Adrenal gland (tissue), 9 donors: ENCODE measurements at regions not wholly inside any gene's neighbourhood (a gene's known extent, or its start where the extent isn't known, plus 50 kb on each side); places are given as distances from the start of the nearest gene placed in this dataset.
"Not testable (repeated sequence)": the region's sequence is repeated elsewhere in the genome, so short reads cannot be mapped to it uniquely, and the experiment has no call there.

ENCODE experiments used
- DNase-seq, 7 donors: peaks; one replicate each; pipeline ENCODE4 v3.0.0-alpha.2; 2019 to 2020
- H3K27ac ChIP-seq, 5 donors: fragments of 200-600 bp; sonication (generic) in 4 of 5; 1 replicate in 3 of 5; 2 replicates in 2 of 5; pipeline versions ENCODE4 v1.5.1 to v1.8.0; 2016 to 2020; ENCODE audit warnings: mild to moderate bottlenecking in 1 of 5
- H3K27me3 ChIP-seq: fragments of 200-600 bp; 2 replicates; pipeline ENCODE4 v1.8.0; 2021
- H3K36me3 ChIP-seq, 2 donors: fragments of 200-600 bp; replicated peaks in 1 of 2; 1 replicate in 1 of 2; 2 replicates in 1 of 2; pipeline versions ENCODE4 v1.5.1 to v1.8.0; 2018 to 2022
- H3K4me1 ChIP-seq, 2 donors: fragments of 200-600 bp; replicated peaks in 1 of 2; 1 replicate in 1 of 2; 2 replicates in 1 of 2; pipeline versions ENCODE4 v1.5.1 to v1.8.0; 2018 to 2021
- H3K4me3 ChIP-seq, 4 donors: fragments of 200-600 bp; sonication (generic) in 3 of 4; one replicate each; pipeline ENCODE4 v1.5.1; 2016 to 2018
- H3K9me3 ChIP-seq, 3 donors: fragments of 200-600 bp; sonication (generic) in 1 of 3; replicated peaks in 1 of 3; 1 replicate in 2 of 3; 2 replicates in 1 of 3; pipeline versions ENCODE4 v1.5.1 to v1.8.0; 2016 to 2021
- POLR2A ChIP-seq, 2 donors: fragments of 450-650 bp; IDR thresholded peaks; one replicate each; pipeline ENCODE4 v1.6.1; 2017; ENCODE audit warnings: antibody characterized with exemption in 2 of 2, mild to moderate bottlenecking in 2 of 2, moderate library complexity in 1 of 2
- WGBS, 4 donors: extraction: QIAGEN DNeasy Blood & Tissue Kit in 2 of 4; methylation state at CpG; one replicate each; pipeline versions ENCODE4 v1.1.5 to v1.1.7; 2013 to 2017; 5-methylcytosine and 5-hydroxymethylcytosine counted together
- intact Hi-C, 2 donors: fragments of 100-400 bp; cut with DNase I; formaldehyde crosslinking; loops; one replicate each; pipeline versions ENCODE4 v1.14.1 to v1.15.0; 2022 to 2023
- TF ChIP-seq, protein P1 (sequence below), 6 experiments: fragments of 450-650 bp in 4 of 6; fragments of 200-600 bp in 2 of 6; sonication (generic) in 1 of 6; IDR thresholded peaks; 1 replicate in 5 of 6; 2 replicates in 1 of 6; pipeline versions ENCODE4 v1.5.1 to v1.8.0; 2016 to 2021; ENCODE audit warnings: antibody characterized with exemption in 6 of 6, mild to moderate bottlenecking in 2 of 6, moderate library complexity in 1 of 6
- donor health status: healthy with polysubstance abuse.
- donor health status: Bipolar disorder and iron deficiency.
- donor health status: DM: yes; HTN: yes; CAD: no.
- donor health status: DM: no; HTN: no; CAD: no.
- donor health status: DM: no; HTN: no; CAD: no.

DNA sequence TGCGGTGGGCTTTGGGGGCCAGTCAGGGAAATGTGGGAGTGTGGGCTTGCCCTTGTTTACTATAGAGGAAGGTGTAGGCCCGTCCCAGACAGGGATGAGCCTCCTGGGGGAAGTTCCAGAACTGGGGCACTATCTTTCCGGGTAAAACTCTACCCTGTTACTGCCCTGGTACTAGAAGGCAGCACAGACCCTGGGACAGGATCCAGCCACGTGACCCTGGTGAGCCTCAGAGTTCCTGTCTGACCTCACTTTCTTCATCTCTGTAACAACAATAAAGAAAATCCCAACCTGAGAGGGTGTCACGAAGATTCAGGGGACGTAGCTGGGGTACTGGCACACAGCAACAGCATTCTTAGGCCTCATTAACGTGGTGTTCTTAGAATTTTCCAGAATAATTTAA, 239.6 kb upstream of the FOXF1 start:
- DNase-seq, result peak in 2 of 7 donors; percentile 4 to 19
- Histone ChIP-seq H3K27ac (no peak overlapping the region), H3K27me3 (peaks cover 7% of the 10 kb centered on the region), H3K4me3 (no peak overlapping the region), H3K4me1 (no peaks in the 10 kb centered on the region), H3K36me3 (no peaks in the 10 kb centered on the region), H3K9me3 (no peaks in the 10 kb centered on the region)
- WGBS, 4 donors, result 39 to 49% (median 45%) methylated on average over 5 to 7 of the region's 7 CpGs
- intact Hi-C loops, result no loop called here
- TF ChIP-seq, protein P1, sequence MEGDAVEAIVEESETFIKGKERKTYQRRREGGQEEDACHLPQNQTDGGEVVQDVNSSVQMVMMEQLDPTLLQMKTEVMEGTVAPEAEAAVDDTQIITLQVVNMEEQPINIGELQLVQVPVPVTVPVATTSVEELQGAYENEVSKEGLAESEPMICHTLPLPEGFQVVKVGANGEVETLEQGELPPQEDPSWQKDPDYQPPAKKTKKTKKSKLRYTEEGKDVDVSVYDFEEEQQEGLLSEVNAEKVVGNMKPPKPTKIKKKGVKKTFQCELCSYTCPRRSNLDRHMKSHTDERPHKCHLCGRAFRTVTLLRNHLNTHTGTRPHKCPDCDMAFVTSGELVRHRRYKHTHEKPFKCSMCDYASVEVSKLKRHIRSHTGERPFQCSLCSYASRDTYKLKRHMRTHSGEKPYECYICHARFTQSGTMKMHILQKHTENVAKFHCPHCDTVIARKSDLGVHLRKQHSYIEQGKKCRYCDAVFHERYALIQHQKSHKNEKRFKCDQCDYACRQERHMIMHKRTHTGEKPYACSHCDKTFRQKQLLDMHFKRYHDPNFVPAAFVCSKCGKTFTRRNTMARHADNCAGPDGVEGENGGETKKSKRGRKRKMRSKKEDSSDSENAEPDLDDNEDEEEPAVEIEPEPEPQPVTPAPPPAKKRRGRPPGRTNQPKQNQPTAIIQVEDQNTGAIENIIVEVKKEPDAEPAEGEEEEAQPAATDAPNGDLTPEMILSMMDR (IDR thresholded peaks at IDR 0.05), result no peak
- TF ChIP-seq POLR2A (IDR thresholded peaks at IDR 0.05), result no peak

GRCh38 chr16:86272744-86273143, 237.6 kb upstream of the FOXF1 start:
- H3K27me3 ChIP-seq, result peaks cover 7% of the 10 kb centered on the region

GRCh38 chr16:86277221-86277620, 233.1 kb upstream of the FOXF1 start:
- H3K4me1 ChIP-seq, result no peaks in the 10 kb centered on the region
- intact Hi-C loops, result no loop called here
- no peaks in the 10 kb centered on the region for H3K36me3 ChIP-seq
- TF ChIP-seq, protein P1 (IDR thresholded peaks at IDR 0.05), result no peak
- no peak for TF ChIP-seq POLR2A (IDR thresholded peaks at IDR 0.05)
- no peaks in the 10 kb centered on the region for H3K9me3 ChIP-seq
- WGBS, 4 donors, result 48 to 61% (median 53%) methylated on average over 3 of the region's 3 CpGs
- no peak overlapping the region for H3K27ac ChIP-seq
- H3K4me3 ChIP-seq, result no peak overlapping the region
- no peak for DNase-seq
- peaks cover 7% of the 10 kb centered on the region for H3K27me3 ChIP-seq

More at GRCh38 chr16:86272744-86273143, 237.6 kb upstream of the FOXF1 start:
- Histone ChIP-seq H3K4me3 (no peak overlapping the region), H3K27ac (no peak overlapping the region), H3K9me3 (no peaks in the 10 kb centered on the region), H3K4me1 (no peaks in the 10 kb centered on the region), H3K36me3 (no peaks in the 10 kb centered on the region)
- TF ChIP-seq, protein P1 (IDR thresholded peaks at IDR 0.05), result no peak
- TF ChIP-seq POLR2A (IDR thresholded peaks at IDR 0.05), result no peak
- no peak for DNase-seq
- intact Hi-C loops, result no loop called here
- WGBS, 4 donors, result 77 to 91% (median 78%) methylated on average over 1 of the region's 1 CpG

- H3K4me1 ChIP-seq, intact Hi-C loops, H3K9me3 ChIP-seq, H3K36me3 ChIP-seq, H3K4me3 ChIP-seq, H3K27ac ChIP-seq, H3K27me3 ChIP-seq, DNase-seq: not testable (repeated sequence)
- WGBS, 4 donors, result 40 to 83% (median 77%) methylated on average over 2 to 4 of the region's 4 CpGs
These were observed 232.5 kb upstream of the FOXF1 start for GRCh38 chr16:86277859-86278258.

DNA sequence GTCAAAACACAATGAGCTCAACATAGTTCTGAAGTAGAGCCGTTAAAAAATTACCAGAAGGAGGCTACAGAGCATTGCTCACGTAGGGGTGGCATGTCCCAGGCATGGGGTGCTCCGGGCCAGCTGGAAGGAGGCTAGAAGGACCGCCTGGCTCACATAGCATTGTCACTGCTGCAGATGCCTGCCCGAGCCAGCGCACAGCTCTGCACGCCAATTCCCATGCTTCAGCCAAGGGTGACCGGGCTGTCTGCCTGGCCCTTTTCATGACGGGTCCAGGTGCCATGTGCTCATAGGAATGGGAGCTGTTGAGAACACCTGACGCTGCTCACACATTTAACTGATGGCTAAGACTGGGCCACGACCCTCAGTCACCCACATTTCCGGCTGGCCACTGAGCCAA, 228.9 kb upstream of the FOXF1 start:
- Histone ChIP-seq H3K27ac (no peak overlapping the region), H3K4me1 (no peaks in the 10 kb centered on the region), H3K9me3 (no peaks in the 10 kb centered on the region), H3K4me3 (no peak overlapping the region), H3K27me3 (peaks cover 26% of the 10 kb centered on the region), H3K36me3 (no peaks in the 10 kb centered on the region)
- no peak for DNase-seq
- intact Hi-C loops, result no loop called here
- no peak for TF ChIP-seq POLR2A (IDR thresholded peaks at IDR 0.05)
- TF ChIP-seq, protein P1 (IDR thresholded peaks at IDR 0.05), result no peak
- 66 to 73% (median 71%) methylated on average over 12 of the region's 12 CpGs for WGBS, 4 donors
